Effector memory CD8-positive, alpha-beta T cell (primary cell): ENCODE measurements at regions not wholly inside any gene's neighbourhood (a gene's known extent, or its start where the extent isn't known, plus 50 kb on each side); places are given as distances from the start of the nearest gene placed in this dataset.
"Not testable (repeated sequence)": the region's sequence is repeated elsewhere in the genome, so short reads cannot be mapped to it uniquely, and the experiment has no call there.

ENCODE experiments used
- ATAC-seq: fragments of 150-1000 bp; cut with Tn5 transposase; replicated peaks from 2 replicates; pipeline ENCODE4 v1.10.0; 2021; ENCODE audit warnings: mild to moderate bottlenecking, moderate library complexity
- DNase-seq, 3 experiments: peaks; one replicate each; pipeline ENCODE4 v3.0.0; 2021
- H3K27ac Mint-ChIP-seq, 2 donors: one replicate each; pipeline ENCODE4 v1.8.0; 2022; ENCODE audit warnings: mild to moderate bottlenecking in 2 of 2, mixed read lengths in 2 of 2, moderate library complexity in 2 of 2
- H3K27me3 Mint-ChIP-seq, 2 donors: one replicate each; pipeline ENCODE4 v1.8.0; 2022; ENCODE audit warnings: mixed read lengths in 2 of 2
- H3K36me3 Mint-ChIP-seq: one replicate; pipeline ENCODE4 v1.8.0; 2022; ENCODE audit warnings: mild to moderate bottlenecking, moderate library complexity, mixed read lengths; ENCODE audit not compliant: insufficient read depth
- H3K4me1 Mint-ChIP-seq, 2 donors: one replicate each; pipeline ENCODE4 v1.8.0; 2022; ENCODE audit warnings: low read depth in 2 of 2, mixed read lengths in 2 of 2
- H3K4me3 Mint-ChIP-seq, 2 donors: one replicate each; pipeline ENCODE4 v1.8.0; 2022; ENCODE audit warnings: mild to moderate bottlenecking in 2 of 2, mixed read lengths in 2 of 2, moderate library complexity in 2 of 2
- H3K9me3 Mint-ChIP-seq, 2 donors: one replicate each; pipeline ENCODE4 v1.8.0; 2022; ENCODE audit warnings: mixed read lengths in 2 of 2

DNA sequence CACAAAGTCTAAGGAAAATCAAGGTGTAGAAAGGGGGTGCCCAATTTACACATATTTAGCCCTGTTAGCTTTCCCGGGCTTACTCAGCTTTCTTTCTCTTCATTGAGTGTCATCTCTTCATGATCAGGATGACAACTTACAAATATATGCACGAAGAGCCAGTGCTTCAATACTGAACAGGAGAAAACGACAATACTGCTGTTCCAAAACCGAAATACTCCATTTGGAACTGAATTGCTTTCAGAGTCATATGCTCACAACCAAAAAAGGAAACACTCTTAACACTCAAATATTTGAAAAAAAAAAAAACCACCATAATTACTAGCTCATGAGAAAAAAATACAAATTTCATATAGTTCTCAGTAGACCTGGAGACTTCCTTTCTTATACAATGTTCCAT, 272.1 kb upstream of the DUSP10 start:
- peaks cover 0 to under 1% of the 10 kb centered on the region in 2 donors for H3K4me1 Mint-ChIP-seq
- H3K4me3 Mint-ChIP-seq, result no peak overlapping the region
- no peak overlapping the region for H3K27ac Mint-ChIP-seq
- no peaks in the 10 kb centered on the region for H3K9me3 Mint-ChIP-seq
- H3K36me3 Mint-ChIP-seq, result no peaks in the 10 kb centered on the region
- DNase-seq (no peak), ATAC-seq (no peak)
- H3K27me3 Mint-ChIP-seq, result peaks cover 0 to 5% of the 10 kb centered on the region in 2 donors

DNA sequence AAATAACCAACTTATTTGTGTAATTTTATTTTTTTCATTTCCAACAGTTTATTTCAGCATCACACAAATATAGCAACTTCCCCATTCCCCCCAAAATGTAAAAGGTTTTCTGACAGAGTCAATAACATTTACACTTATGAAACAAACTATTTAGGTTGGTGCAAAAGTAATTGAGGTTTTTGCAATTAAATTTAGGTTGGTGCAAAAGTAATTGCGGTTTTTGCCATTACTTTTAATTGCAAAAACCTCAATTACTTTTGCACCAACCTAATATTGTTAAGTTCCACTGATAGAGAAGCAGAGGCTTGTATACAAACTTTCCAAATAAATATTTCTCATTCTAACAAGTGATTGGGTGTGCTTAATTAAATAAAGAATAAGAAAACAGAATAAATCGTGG, 270.9 kb upstream of the DUSP10 start:
- peaks cover 0 to 5% of the 10 kb centered on the region in 2 donors for H3K27me3 Mint-ChIP-seq
- no peaks in the 10 kb centered on the region for H3K36me3 Mint-ChIP-seq
- DNase-seq, result no peak
- peaks cover 0 to 4% of the 10 kb centered on the region in 2 donors for H3K4me1 Mint-ChIP-seq
- no peak for ATAC-seq
- no peaks in the 10 kb centered on the region for H3K9me3 Mint-ChIP-seq
- no peak overlapping the region for H3K27ac Mint-ChIP-seq
- H3K4me3 Mint-ChIP-seq, result no peak overlapping the region

DNA sequence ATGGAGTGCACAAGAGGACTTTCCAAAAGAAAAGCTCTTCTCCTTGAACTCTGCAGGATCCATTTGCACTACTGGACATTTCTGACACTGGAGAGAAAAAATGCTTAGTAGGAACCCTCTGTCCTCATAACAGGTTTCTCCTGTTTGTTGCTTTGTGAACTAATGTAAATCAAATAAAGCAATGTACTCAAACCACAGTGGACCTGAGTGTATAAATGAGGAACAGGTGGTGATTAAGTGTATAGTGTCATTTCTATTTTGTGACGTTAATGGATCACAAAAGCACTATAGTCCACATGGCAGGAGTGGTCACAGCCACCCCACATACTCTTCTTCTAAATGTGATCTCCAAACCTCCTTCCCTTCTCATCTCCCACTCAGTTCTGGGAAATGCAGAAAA, 268.4 kb upstream of the DUSP10 start:
- Mint-ChIP-seq H3K27ac (peak overlapping the region in 1 of 2 donors; percentile 9), H3K27me3 (peaks cover 0 to 6% of the 10 kb centered on the region in 2 donors), H3K9me3 (no peaks in the 10 kb centered on the region), H3K4me1 (peaks cover 0 to 4% of the 10 kb centered on the region in 2 donors), H3K4me3 (no peak overlapping the region), H3K36me3 (no peaks in the 10 kb centered on the region)
- DNase-seq (no peak), ATAC-seq (no peak)

DNA sequence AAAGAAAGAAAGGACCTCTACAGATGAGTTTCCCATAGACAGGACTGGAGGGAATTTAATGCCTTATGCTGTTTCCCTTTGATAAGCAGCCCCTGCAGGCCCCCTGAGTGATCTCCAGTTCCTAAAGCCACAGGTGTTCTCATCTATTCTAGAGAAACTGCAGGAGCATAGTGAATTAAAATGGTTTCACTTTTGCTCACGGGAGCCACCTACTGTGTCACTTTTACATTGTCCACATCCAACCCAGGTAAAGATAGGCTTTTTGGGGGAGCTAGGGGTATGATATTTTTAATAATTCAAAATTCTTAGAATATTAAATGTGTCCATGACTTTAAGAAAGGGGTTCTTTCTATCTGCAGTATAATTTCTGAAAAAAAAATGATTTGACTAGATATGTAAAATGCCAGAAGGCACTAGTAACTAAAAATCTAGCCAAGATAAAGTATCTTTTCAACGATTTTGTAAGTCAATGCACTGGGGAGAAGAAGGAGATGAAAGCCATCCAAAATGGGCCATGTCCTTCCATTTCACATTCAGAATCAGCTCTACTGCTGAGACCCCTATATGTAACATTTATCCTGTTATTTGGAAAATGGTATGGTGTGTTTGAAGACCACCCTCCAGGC, 267.3 kb upstream of the DUSP10 start:
- Mint-ChIP-seq H3K9me3 (no peaks in the 10 kb centered on the region), H3K27me3 (peaks cover 0 to 12% of the 10 kb centered on the region in 2 donors), H3K36me3 (no peaks in the 10 kb centered on the region), H3K4me3 (peak overlapping the region in 1 of 2 donors; percentile 15), H3K4me1 (peaks cover 0 to 4% of the 10 kb centered on the region in 2 donors), H3K27ac (peak overlapping the region in 1 of 2 donors; percentile 33)
- DNase-seq (peak in 2 of 3 experiments; percentile 4 to 37), ATAC-seq (peak; percentile 59)

DNA sequence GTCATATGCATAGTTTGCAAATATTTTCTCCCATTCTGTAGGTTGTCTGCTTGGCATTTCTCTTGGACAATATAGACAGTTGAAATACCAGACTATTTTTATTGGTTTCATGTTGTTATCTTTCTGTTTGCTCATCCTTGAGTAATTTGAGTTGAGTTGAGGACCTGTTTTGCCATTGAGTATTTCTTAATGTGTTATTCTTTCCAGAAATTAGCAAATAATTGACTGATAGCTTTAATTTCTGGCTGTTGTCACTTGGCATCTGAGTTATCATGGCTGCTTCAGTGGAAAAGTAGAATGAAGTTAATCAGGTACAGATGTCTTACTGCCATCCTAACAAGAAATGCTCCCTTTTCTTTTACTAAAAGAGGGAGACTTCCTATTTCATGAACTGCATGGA, 264.8 kb upstream of the DUSP10 start:
- Mint-ChIP-seq H3K27ac (no peak overlapping the region), H3K4me1 (peaks cover 0 to 4% of the 10 kb centered on the region in 2 donors), H3K4me3 (no peak overlapping the region), H3K36me3 (no peaks in the 10 kb centered on the region), H3K27me3 (peaks cover 0 to 12% of the 10 kb centered on the region in 2 donors), H3K9me3 (no peaks in the 10 kb centered on the region)
- ATAC-seq, result no peak
- no peak for DNase-seq

DNA sequence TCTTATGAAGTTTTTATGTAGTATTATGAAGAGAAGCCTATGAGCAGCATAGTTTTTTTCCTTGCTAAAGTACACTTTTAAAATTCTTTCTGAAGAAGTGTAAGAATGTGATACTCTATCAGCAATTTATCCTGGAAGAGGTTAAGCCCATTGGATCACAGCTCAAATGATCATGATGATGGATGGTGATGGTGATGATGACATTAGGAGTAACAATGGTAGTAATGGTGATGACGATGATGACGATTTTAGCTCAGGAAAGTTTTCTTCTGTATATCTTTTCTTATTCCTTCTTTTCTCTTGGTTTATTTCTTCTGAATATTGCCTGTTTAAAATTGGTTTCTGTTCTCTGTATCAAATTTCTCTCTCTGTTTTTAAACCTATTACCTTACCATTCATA, 262.9 kb upstream of the DUSP10 start:
- no peak for ATAC-seq
- no peak for DNase-seq
- no peaks in the 10 kb centered on the region for H3K36me3 Mint-ChIP-seq
- peaks cover 0 to 12% of the 10 kb centered on the region in 2 donors for H3K27me3 Mint-ChIP-seq
- H3K4me1 Mint-ChIP-seq, result peaks cover 0 to 4% of the 10 kb centered on the region in 2 donors
- no peaks in the 10 kb centered on the region for H3K9me3 Mint-ChIP-seq
- H3K4me3 Mint-ChIP-seq, result no peak overlapping the region
- H3K27ac Mint-ChIP-seq, result no peak overlapping the region

DNA sequence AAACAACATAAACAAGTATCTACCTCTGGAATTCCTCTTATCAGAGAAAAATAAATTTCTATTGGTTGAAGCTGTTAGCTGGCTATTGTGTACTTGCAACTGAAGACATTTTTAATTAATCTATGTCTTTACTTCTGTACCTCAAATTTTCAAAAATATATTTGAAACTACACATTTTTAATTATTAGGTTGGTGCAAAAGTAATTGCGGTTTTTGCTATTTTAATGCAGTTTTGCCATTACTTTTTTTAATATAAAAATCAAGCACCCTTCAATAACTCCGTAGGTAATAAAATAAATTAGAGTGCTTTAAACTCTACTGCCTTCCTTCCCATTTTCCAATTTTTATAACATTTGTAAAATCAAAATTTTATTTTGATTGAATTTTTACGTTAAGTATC, 262.1 kb upstream of the DUSP10 start:
- no peak overlapping the region for H3K4me3 Mint-ChIP-seq
- no peak for DNase-seq
- no peak for ATAC-seq
- H3K27ac Mint-ChIP-seq, result no peak overlapping the region
- H3K4me1 Mint-ChIP-seq, result peaks cover 0 to 4% of the 10 kb centered on the region in 2 donors
- H3K36me3 Mint-ChIP-seq, result no peaks in the 10 kb centered on the region
- H3K9me3 Mint-ChIP-seq, result no peaks in the 10 kb centered on the region
- H3K27me3 Mint-ChIP-seq, result peaks cover 0 to 12% of the 10 kb centered on the region in 2 donors

DNA sequence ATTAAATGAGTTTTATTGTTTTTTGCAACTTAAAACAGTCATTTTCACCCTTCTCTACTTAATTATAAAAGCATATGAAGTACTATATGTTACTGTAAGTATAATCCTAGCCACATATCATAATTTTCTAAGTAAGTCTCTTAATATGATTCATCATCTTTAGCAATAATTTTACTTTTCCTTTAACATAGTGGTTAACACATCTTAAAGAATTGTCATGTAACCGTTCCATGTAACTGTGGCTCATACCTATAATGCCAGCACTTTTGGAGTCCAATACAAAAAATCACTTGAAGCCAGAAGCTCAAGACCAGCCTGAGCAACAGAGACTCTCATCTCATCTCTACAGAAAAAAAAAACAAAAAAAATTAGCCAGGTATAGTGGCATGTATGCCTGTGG, 260.6 kb upstream of the DUSP10 start:
- no peak for DNase-seq
- H3K9me3 Mint-ChIP-seq, result no peaks in the 10 kb centered on the region
- H3K4me1 Mint-ChIP-seq, result no peaks in the 10 kb centered on the region
- ATAC-seq, result no peak
- H3K27me3 Mint-ChIP-seq, result peaks cover 0 to 12% of the 10 kb centered on the region in 2 donors
- H3K4me3 Mint-ChIP-seq, result no peak overlapping the region
- H3K27ac Mint-ChIP-seq, result no peak overlapping the region
- no peaks in the 10 kb centered on the region for H3K36me3 Mint-ChIP-seq

DNA sequence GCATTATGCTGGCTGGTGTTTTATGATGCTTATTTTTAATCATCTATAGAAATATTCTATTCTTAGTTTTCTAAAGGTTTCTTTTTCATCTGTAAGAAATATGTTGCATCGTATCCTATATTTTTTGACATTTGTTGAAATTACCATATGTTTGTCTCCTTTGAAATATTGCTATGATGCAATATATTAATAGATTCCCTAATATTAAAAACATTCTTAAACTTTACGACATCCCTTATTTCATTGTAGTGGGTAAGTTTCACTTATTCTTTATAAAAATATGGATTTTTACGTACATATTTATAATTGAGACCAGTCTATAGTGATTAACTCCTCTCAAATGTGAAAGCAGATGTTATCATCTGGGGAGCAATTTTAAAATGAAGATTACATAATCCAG, 258.2 kb upstream of the DUSP10 start:
- Mint-ChIP-seq H3K36me3 (no peaks in the 10 kb centered on the region), H3K9me3 (no peaks in the 10 kb centered on the region), H3K27me3 (peaks cover 0 to 5% of the 10 kb centered on the region in 2 donors), H3K4me1 (no peaks in the 10 kb centered on the region), H3K27ac (no peak overlapping the region), H3K4me3 (no peak overlapping the region)
- ATAC-seq (no peak), DNase-seq (no peak)

DNA sequence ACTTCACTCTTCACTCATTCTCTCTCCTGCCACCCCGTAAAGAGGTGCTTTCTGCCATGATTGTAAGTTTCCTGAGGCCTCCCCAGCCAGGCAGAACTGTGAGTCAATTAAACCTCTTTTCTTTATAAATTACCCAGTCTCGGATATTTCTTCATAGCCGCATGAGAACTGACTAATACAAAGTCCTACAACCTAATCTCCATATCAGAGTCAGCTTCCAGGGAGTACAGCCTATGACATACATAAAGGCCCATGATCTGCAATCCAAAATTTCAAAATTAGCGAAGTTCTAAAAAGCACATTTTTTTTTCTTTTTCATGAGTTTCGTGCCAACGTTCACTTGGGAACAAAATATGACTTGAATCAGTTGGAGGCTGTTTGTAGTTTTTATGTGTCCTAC, 256.9 kb upstream of the DUSP10 start:
- H3K4me1 Mint-ChIP-seq, result peaks cover 3 to 8% of the 10 kb centered on the region in 2 donors
- ATAC-seq, result no peak
- H3K36me3 Mint-ChIP-seq, result no peaks in the 10 kb centered on the region
- DNase-seq, result no peak
- H3K27me3 Mint-ChIP-seq, result no peaks in the 10 kb centered on the region
- no peak overlapping the region for H3K4me3 Mint-ChIP-seq
- no peak overlapping the region for H3K27ac Mint-ChIP-seq
- no peaks in the 10 kb centered on the region for H3K9me3 Mint-ChIP-seq

DNA sequence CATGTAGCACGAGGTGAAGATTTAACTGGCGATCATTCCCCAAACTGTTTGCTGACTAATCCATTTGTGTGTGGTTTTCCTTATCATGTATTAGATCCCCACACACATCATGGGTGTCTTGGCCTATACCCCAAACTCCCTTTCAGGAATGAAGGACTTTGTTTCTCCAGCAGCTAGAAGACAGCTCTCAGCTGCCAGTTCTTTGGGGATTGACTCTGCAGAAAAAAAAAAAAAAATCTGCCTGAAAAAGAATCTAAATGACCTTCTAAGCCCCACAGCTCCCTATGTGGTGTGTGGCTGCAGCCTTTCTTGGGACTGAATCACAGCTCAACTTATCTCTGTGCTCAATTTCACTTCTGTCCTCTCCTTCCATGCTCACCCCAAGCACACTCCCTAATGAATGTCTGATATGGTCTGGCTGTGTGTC, 256.3 kb upstream of the DUSP10 start:
- ATAC-seq, result no peak
- H3K27me3 Mint-ChIP-seq, result no peaks in the 10 kb centered on the region
- DNase-seq, result no peak
- H3K4me1 Mint-ChIP-seq, result peaks cover 3 to 10% of the 10 kb centered on the region in 2 donors
- H3K4me3 Mint-ChIP-seq, result no peak overlapping the region
- no peaks in the 10 kb centered on the region for H3K9me3 Mint-ChIP-seq
- no peaks in the 10 kb centered on the region for H3K36me3 Mint-ChIP-seq
- no peak overlapping the region for H3K27ac Mint-ChIP-seq

DNA sequence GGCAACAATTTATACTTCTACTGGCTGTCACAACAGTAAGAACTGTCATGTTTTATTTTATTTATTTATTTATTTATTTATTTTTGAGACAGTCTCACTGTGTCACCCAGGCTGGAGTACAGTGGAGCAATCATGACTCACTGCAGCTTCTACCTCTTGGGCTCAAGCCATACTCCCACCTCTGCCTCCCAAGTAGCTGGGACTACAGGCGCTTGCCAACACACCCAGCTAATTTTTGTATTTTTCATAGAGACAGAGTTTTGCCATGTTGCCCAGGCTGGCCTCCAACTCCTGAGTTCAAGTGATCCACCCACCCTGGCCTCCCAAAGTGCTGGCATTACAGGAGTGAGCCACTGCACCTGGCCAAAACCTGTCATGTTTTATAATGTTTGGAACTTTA, 255.1 kb upstream of the DUSP10 start:
- not testable (repeated sequence) for H3K27me3 Mint-ChIP-seq, DNase-seq, H3K27ac Mint-ChIP-seq, H3K9me3 Mint-ChIP-seq, H3K36me3 Mint-ChIP-seq, H3K4me3 Mint-ChIP-seq, ATAC-seq
- H3K4me1 Mint-ChIP-seq, result peaks cover 11% of the 10 kb centered on the region in 2 donors

DNA sequence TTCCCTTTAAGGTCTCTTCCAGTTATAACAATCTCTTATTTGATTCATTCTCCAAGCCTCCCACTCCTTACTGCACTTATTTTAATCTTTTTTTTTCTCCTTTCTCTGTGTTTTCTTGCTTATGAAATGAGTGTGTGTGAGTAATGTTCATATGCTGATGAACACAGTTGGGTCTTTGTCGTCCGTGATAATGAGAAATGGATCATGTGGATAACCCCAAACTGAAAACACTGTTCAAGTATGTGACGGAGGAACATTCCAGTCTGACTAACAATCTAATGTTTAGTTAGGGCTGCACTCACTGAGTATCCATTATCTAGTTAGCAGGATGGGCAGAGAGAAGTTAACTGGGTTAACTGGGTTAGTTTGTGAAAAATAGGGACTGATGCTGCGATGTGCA, 253.1 kb upstream of the DUSP10 start:
- Mint-ChIP-seq H3K27me3 (no peaks in the 10 kb centered on the region), H3K4me3 (no peak overlapping the region), H3K36me3 (no peaks in the 10 kb centered on the region), H3K27ac (no peak overlapping the region), H3K9me3 (peaks cover 0 to 3% of the 10 kb centered on the region in 2 donors), H3K4me1 (peaks cover 11 to 13% of the 10 kb centered on the region in 2 donors)
- ATAC-seq (no peak), DNase-seq (no peak)

DNA sequence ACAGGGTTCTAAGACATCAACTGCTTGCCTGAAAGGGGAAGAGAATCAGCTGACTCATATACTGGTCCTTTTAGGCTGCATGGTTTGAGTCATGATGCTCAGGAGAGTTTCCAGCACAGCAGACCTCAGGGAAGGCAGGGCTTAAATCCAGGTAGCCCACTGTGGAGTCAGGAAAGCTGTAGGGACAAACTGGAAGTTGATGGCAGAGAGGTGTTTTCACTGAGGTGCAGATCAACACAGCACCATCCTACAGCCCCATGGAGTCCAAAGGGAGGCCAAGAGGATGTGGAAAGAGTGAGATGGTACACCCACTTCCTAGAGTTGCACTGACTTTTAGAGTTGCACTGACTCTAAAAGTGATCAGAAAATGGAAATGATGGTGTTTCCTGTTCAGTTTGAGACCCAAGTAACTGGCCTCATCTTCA, 252.4 kb upstream of the DUSP10 start:
- Mint-ChIP-seq H3K27ac (no peak overlapping the region), H3K4me3 (no peak overlapping the region), H3K36me3 (no peaks in the 10 kb centered on the region), H3K27me3 (no peaks in the 10 kb centered on the region), H3K4me1 (peaks cover 11 to 13% of the 10 kb centered on the region in 2 donors), H3K9me3 (peaks cover 0 to 3% of the 10 kb centered on the region in 2 donors)
- ATAC-seq, result no peak
- no peak for DNase-seq
